H9 (cell line): ENCODE measurements at regions not wholly inside any gene's neighbourhood (a gene's known extent, or its start where the extent isn't known, plus 50 kb on each side); places are given as distances from the start of the nearest gene placed in this dataset.

Source experiments
- DNase-seq: peaks from one replicate; pipeline ENCODE4 v3.0.0-alpha.2; 2017
- H2AFZ ChIP-seq: one replicate; pipeline ENCODE4 v1.6.1; 2013; ENCODE audit warnings: mild to moderate bottlenecking, low read length, control low read depth, moderate library complexity
- H2AK5ac ChIP-seq: 2 replicates; pipeline ENCODE4 v1.6.1; 2013; ENCODE audit warnings: low read length, control low read depth, mixed read lengths; ENCODE audit not compliant: insufficient read length
- H2BK120ac ChIP-seq: one replicate; pipeline ENCODE4 v1.6.1; 2013; ENCODE audit warnings: low read depth, mild to moderate bottlenecking, low read length, control low read depth, inconsistent platforms; ENCODE audit not compliant: poor library complexity, severe bottlenecking
- H2BK12ac ChIP-seq: 2 replicates; pipeline ENCODE4 v1.6.1; 2013; ENCODE audit warnings: low read length, control low read depth, mixed read lengths, low read depth; ENCODE audit not compliant: insufficient read length
- H2BK15ac ChIP-seq: 2 replicates; pipeline ENCODE4 v1.6.1; 2013; ENCODE audit warnings: low read depth, low read length, control low read depth
- H2BK20ac ChIP-seq: one replicate; pipeline ENCODE4 v1.6.1; 2013; ENCODE audit warnings: low read depth, mild to moderate bottlenecking, low read length, control low read depth, inconsistent platforms; ENCODE audit not compliant: poor library complexity, severe bottlenecking
- H2BK5ac ChIP-seq: 2 replicates; pipeline ENCODE4 v1.6.1; 2013; ENCODE audit warnings: low read length, control low read depth, mixed read lengths; ENCODE audit not compliant: insufficient read length
- H3K14ac ChIP-seq: 2 replicates; pipeline ENCODE4 v1.6.1; 2013; ENCODE audit warnings: low read length, control low read depth; ENCODE audit not compliant: insufficient read depth
- H3K18ac ChIP-seq: 2 replicates; pipeline ENCODE4 v1.6.1; 2013; ENCODE audit warnings: low read depth, mild to moderate bottlenecking, mixed read lengths, low read length, control low read depth; ENCODE audit not compliant: insufficient read length
- H3K23ac ChIP-seq: 2 replicates; pipeline ENCODE4 v1.6.1; 2013; ENCODE audit warnings: low read length, control low read depth, mixed read lengths, low read depth; ENCODE audit not compliant: insufficient read length
- H3K23me2 ChIP-seq: 2 replicates; pipeline ENCODE4 v1.6.1; 2013; ENCODE audit warnings: low read depth, mild to moderate bottlenecking, mixed read lengths, low read length, control low read depth; ENCODE audit not compliant: insufficient read length, poor library complexity, severe bottlenecking
- H3K27ac ChIP-seq: 2 replicates; pipeline ENCODE4 v1.5.1; 2013; ENCODE audit warnings: low read length, control low read depth, mixed read lengths, low read depth; ENCODE audit not compliant: insufficient read length
- H3K27me3 ChIP-seq: 2 replicates; pipeline ENCODE4 v1.6.1; 2013; ENCODE audit warnings: low read length, control low read depth, inconsistent platforms; ENCODE audit not compliant: insufficient read depth
- H3K4ac ChIP-seq: 2 replicates; pipeline ENCODE4 v1.6.1; 2013; ENCODE audit warnings: low read depth, mild to moderate bottlenecking, control low read depth, inconsistent platforms, low read length, moderate library complexity
- H3K4me1 ChIP-seq: 2 replicates; pipeline ENCODE4 v1.6.1; 2013; ENCODE audit warnings: low read length, control low read depth, inconsistent platforms; ENCODE audit not compliant: insufficient read depth
- H3K4me2 ChIP-seq: 2 replicates; pipeline ENCODE4 v1.6.1; 2013; ENCODE audit warnings: low read length, control low read depth, mixed read lengths; ENCODE audit not compliant: insufficient read length, insufficient read depth
- H3K56ac ChIP-seq: 2 replicates; pipeline ENCODE4 v1.6.1; 2013; ENCODE audit warnings: low read depth, mild to moderate bottlenecking, mixed read lengths, low read length, control low read depth; ENCODE audit not compliant: insufficient read length
- H3K79me1 ChIP-seq: 2 replicates; pipeline ENCODE4 v1.6.1; 2013; ENCODE audit warnings: low read depth, mild to moderate bottlenecking, moderate library complexity, low read length, control low read depth, inconsistent platforms; ENCODE audit not compliant: insufficient read depth, poor library complexity, severe bottlenecking
- H3K79me2 ChIP-seq: 2 replicates; pipeline ENCODE4 v1.6.1; 2013; ENCODE audit warnings: low read length, control low read depth, inconsistent platforms; ENCODE audit not compliant: insufficient read depth
- H3K9ac ChIP-seq: 2 replicates; pipeline ENCODE4 v1.6.1; 2013; ENCODE audit warnings: low read length, control low read depth, mixed read lengths; ENCODE audit not compliant: insufficient read length; ENCODE audit errors: extremely low read depth
- H3K9me3 ChIP-seq: one replicate; pipeline ENCODE4 v1.6.1; 2013; ENCODE audit warnings: low read depth, low read length, inconsistent platforms; ENCODE audit not compliant: control insufficient read depth
- H3T11ph ChIP-seq: one replicate; pipeline ENCODE4 v1.6.1; 2013; ENCODE audit warnings: mild to moderate bottlenecking, low read length, control low read depth, inconsistent platforms
- H4K20me1 ChIP-seq: one replicate; pipeline ENCODE4 v1.6.1; 2013; ENCODE audit not compliant: control insufficient read depth, insufficient read length, insufficient read depth
- H4K5ac ChIP-seq: 2 replicates; pipeline ENCODE4 v1.6.1; 2013; ENCODE audit warnings: low read depth, mild to moderate bottlenecking, mixed read lengths, low read length, control low read depth; ENCODE audit not compliant: insufficient read length
- H4K8ac ChIP-seq: replicated peaks from 2 replicates; pipeline ENCODE4 v1.6.1; 2013; ENCODE audit warnings: low read length, control low read depth, mixed read lengths, low read depth; ENCODE audit not compliant: insufficient read length
- H4K91ac ChIP-seq: 2 replicates; pipeline ENCODE4 v1.6.1; 2013; ENCODE audit warnings: low read depth, mild to moderate bottlenecking, moderate library complexity, mixed read lengths, low read length, control low read depth; ENCODE audit not compliant: insufficient read length
- H3K27ac Mint-ChIP-seq, 3 experiments: 2 replicates in 2 of 3; 3 replicates in 1 of 3; pipeline ENCODE4 v1.8.0; 2020 to 2021; ENCODE audit warnings: mixed read lengths in 3 of 3, mild to moderate bottlenecking in 1 of 3, moderate library complexity in 1 of 3
- H3K27me3 Mint-ChIP-seq: 2 replicates; pipeline ENCODE4 v1.8.0; 2021; ENCODE audit warnings: low read depth, mild to moderate bottlenecking, moderate library complexity, mixed read lengths
- H3K36me3 Mint-ChIP-seq, 3 experiments: 2 replicates in 2 of 3; 3 replicates in 1 of 3; pipeline ENCODE4 v1.8.0; 2020 to 2021; ENCODE audit warnings: low read depth in 3 of 3, mixed read lengths in 3 of 3; ENCODE audit not compliant: insufficient read depth in 1 of 3
- H3K4me1 Mint-ChIP-seq, 2 experiments: 2 replicates each; pipeline ENCODE4 v1.8.0; 2020; ENCODE audit warnings: mixed read lengths in 2 of 2
- H3K4me3 Mint-ChIP-seq, 2 experiments: 2 replicates in 1 of 2; 3 replicates in 1 of 2; pipeline ENCODE4 v1.8.0; 2020 to 2021; ENCODE audit warnings: mild to moderate bottlenecking in 2 of 2, mixed read lengths in 2 of 2, moderate library complexity in 1 of 2
- H3K9me3 Mint-ChIP-seq, 2 experiments: 2 replicates in 1 of 2; 3 replicates in 1 of 2; pipeline ENCODE4 v1.8.0; 2020; ENCODE audit warnings: mild to moderate bottlenecking in 2 of 2, mixed read lengths in 2 of 2, moderate library complexity in 1 of 2
- CTCF ChIP-seq: fragments of 200-600 bp; sonication (generic); conservative IDR thresholded peaks from 3 replicates; pipeline ENCODE4 v1.8.0; 2021; ENCODE audit warnings: antibody characterized with exemption, mild to moderate bottlenecking

GRCh38 chr1:240693036-240693435 is 81.1 kb upstream of the GREM2 start:
- Histone ChIP-seq H4K20me1 (no peaks in the 10 kb centered on the region), H3K27ac (no peak overlapping the region), H4K91ac (no peak overlapping the region), H3K9ac (no peak overlapping the region), H3K14ac (no peak overlapping the region), H2BK20ac (no peak overlapping the region), H3K23ac (no peak overlapping the region), H2BK15ac (no peak overlapping the region), H2AFZ (no peak overlapping the region), H2BK120ac (no peak overlapping the region), H3K56ac (no peak overlapping the region), H2AK5ac (no peak overlapping the region), H3K4me1 (no peaks in the 10 kb centered on the region), H3K23me2 (no peaks in the 10 kb centered on the region), H3T11ph (no peak overlapping the region), H3K4ac (no peak overlapping the region), H3K79me2 (no peaks in the 10 kb centered on the region), H3K27me3 (no peaks in the 10 kb centered on the region), H4K5ac (no peak overlapping the region), H2BK12ac (no peak overlapping the region), H3K4me2 (no peak overlapping the region), H3K9me3 (no peaks in the 10 kb centered on the region), H3K79me1 (no peaks in the 10 kb centered on the region), H4K8ac (no peak overlapping the region), H3K18ac (no peak overlapping the region), H2BK5ac (no peak overlapping the region)
- H3K27ac Mint-ChIP-seq: no peak overlapping the region
- no peaks in the 10 kb centered on the region for H3K27me3 Mint-ChIP-seq
- H3K4me3 Mint-ChIP-seq: no peak overlapping the region
- no peaks in the 10 kb centered on the region for H3K36me3 Mint-ChIP-seq
- no peaks in the 10 kb centered on the region for H3K9me3 Mint-ChIP-seq
- no peak for TF ChIP-seq CTCF
- DNase-seq: no peak
- peaks cover 10 to 11% of the 10 kb centered on the region in 2 experiments for H3K4me1 Mint-ChIP-seq
